H1 (cell line): ENCODE measurements at regions not wholly inside any gene's neighbourhood (a gene's known extent, or its start where the extent isn't known, plus 50 kb on each side); places are given as distances from the start of the nearest gene placed in this dataset.

Source experiments
- BCL11A ChIP-seq, 2 experiments: IDR thresholded peaks; one replicate each; pipeline ENCODE4 v1.6.1; 2011; ENCODE audit warnings: low read depth in 2 of 2, low read length in 2 of 2, mild to moderate bottlenecking in 2 of 2
- CREB1 ChIP-seq: IDR thresholded peaks from 2 replicates; pipeline ENCODE4 v1.6.1; 2012; ENCODE audit warnings: inconsistent platforms
- CTBP2 ChIP-seq: IDR thresholded peaks from 2 replicates; pipeline ENCODE4 v1.7.0; 2011; ENCODE audit warnings: borderline replicate concordance, mild to moderate bottlenecking, moderate library complexity, mixed read lengths, low read length; ENCODE audit not compliant: insufficient read depth, insufficient read length
- NANOG ChIP-seq: IDR thresholded peaks from 2 replicates; pipeline ENCODE4 v1.6.1; 2011; ENCODE audit warnings: low read length, low read depth, mild to moderate bottlenecking, inconsistent platforms; ENCODE audit not compliant: insufficient read depth, poor library complexity, severe bottlenecking
- RNF2 ChIP-seq: fragments of 200-900, 300-1000 bp; sonication (generic); IDR thresholded peaks from 2 replicates; pipeline ENCODE4 v1.7.1; 2016; ENCODE audit warnings: borderline replicate concordance, low read depth, mild to moderate bottlenecking, antibody characterized with exemption, low read length; ENCODE audit not compliant: poor library complexity, severe bottlenecking; ENCODE audit errors: missing control alignments
- SIN3A ChIP-seq, 2 experiments: IDR thresholded peaks in 1 of 2; conservative IDR thresholded peaks in 1 of 2; 2 replicates each; pipeline ENCODE4 v1.6.1; 2011 to 2012; ENCODE audit warnings: low read length in 2 of 2, improper control_type of control experiment in 1 of 2, low read depth in 1 of 2, mild to moderate bottlenecking in 1 of 2
- TBP ChIP-seq: IDR thresholded peaks from 2 replicates; pipeline ENCODE4 v1.6.1; 2011; ENCODE audit warnings: low read depth, low read length, improper control_type of control experiment
- TCF12 ChIP-seq: IDR thresholded peaks from 2 replicates; pipeline ENCODE4 v1.6.1; 2011; ENCODE audit warnings: low read depth, mild to moderate bottlenecking, low read length
- TF ChIP-seq, protein P1 (sequence below): fragments of 300-600 bp; sonication (generic); IDR thresholded peaks from 2 replicates; pipeline ENCODE4 v1.7.1; 2012; ENCODE audit warnings: low read length, moderate library complexity, mild to moderate bottlenecking, inconsistent platforms; ENCODE audit not compliant: insufficient replicate concordance
- TF ChIP-seq, protein P2 (sequence below): IDR thresholded peaks from 2 replicates; pipeline ENCODE4 v1.6.1; 2012; ENCODE audit warnings: low read length, inconsistent platforms

DNA sequence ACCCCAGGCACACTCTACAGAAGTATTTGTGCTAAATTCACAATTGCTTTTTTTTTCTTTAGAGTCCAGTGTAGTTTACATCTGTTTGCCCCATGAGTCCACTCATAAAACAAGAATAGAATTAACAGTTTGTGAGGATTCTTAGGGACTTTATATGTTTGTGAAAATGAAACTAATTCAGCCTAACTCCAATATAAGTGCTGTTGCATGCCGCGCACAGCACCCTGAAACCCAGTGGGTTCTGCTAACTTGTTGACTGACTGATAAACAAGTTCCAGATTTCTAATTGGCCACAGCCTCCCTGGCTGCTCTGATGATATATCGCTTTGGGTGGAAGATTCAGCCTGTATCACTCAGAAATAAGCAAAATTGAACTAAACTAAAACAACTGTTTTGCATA, 561.4 kb downstream of the PKHD1 start (continued):
- TF ChIP-seq, protein P1, sequence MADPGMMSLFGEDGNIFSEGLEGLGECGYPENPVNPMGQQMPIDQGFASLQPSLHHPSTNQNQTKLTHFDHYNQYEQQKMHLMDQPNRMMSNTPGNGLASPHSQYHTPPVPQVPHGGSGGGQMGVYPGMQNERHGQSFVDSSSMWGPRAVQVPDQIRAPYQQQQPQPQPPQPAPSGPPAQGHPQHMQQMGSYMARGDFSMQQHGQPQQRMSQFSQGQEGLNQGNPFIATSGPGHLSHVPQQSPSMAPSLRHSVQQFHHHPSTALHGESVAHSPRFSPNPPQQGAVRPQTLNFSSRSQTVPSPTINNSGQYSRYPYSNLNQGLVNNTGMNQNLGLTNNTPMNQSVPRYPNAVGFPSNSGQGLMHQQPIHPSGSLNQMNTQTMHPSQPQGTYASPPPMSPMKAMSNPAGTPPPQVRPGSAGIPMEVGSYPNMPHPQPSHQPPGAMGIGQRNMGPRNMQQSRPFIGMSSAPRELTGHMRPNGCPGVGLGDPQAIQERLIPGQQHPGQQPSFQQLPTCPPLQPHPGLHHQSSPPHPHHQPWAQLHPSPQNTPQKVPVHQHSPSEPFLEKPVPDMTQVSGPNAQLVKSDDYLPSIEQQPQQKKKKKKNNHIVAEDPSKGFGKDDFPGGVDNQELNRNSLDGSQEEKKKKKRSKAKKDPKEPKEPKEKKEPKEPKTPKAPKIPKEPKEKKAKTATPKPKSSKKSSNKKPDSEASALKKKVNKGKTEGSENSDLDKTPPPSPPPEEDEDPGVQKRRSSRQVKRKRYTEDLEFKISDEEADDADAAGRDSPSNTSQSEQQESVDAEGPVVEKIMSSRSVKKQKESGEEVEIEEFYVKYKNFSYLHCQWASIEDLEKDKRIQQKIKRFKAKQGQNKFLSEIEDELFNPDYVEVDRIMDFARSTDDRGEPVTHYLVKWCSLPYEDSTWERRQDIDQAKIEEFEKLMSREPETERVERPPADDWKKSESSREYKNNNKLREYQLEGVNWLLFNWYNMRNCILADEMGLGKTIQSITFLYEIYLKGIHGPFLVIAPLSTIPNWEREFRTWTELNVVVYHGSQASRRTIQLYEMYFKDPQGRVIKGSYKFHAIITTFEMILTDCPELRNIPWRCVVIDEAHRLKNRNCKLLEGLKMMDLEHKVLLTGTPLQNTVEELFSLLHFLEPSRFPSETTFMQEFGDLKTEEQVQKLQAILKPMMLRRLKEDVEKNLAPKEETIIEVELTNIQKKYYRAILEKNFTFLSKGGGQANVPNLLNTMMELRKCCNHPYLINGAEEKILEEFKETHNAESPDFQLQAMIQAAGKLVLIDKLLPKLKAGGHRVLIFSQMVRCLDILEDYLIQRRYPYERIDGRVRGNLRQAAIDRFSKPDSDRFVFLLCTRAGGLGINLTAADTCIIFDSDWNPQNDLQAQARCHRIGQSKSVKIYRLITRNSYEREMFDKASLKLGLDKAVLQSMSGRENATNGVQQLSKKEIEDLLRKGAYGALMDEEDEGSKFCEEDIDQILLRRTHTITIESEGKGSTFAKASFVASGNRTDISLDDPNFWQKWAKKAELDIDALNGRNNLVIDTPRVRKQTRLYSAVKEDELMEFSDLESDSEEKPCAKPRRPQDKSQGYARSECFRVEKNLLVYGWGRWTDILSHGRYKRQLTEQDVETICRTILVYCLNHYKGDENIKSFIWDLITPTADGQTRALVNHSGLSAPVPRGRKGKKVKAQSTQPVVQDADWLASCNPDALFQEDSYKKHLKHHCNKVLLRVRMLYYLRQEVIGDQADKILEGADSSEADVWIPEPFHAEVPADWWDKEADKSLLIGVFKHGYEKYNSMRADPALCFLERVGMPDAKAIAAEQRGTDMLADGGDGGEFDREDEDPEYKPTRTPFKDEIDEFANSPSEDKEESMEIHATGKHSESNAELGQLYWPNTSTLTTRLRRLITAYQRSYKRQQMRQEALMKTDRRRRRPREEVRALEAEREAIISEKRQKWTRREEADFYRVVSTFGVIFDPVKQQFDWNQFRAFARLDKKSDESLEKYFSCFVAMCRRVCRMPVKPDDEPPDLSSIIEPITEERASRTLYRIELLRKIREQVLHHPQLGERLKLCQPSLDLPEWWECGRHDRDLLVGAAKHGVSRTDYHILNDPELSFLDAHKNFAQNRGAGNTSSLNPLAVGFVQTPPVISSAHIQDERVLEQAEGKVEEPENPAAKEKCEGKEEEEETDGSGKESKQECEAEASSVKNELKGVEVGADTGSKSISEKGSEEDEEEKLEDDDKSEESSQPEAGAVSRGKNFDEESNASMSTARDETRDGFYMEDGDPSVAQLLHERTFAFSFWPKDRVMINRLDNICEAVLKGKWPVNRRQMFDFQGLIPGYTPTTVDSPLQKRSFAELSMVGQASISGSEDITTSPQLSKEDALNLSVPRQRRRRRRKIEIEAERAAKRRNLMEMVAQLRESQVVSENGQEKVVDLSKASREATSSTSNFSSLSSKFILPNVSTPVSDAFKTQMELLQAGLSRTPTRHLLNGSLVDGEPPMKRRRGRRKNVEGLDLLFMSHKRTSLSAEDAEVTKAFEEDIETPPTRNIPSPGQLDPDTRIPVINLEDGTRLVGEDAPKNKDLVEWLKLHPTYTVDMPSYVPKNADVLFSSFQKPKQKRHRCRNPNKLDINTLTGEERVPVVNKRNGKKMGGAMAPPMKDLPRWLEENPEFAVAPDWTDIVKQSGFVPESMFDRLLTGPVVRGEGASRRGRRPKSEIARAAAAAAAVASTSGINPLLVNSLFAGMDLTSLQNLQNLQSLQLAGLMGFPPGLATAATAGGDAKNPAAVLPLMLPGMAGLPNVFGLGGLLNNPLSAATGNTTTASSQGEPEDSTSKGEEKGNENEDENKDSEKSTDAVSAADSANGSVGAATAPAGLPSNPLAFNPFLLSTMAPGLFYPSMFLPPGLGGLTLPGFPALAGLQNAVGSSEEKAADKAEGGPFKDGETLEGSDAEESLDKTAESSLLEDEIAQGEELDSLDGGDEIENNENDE = no peak
- TF ChIP-seq BCL11A (IDR thresholded peaks at IDR 0.05; ENCODE audit: low read depth in 2 of 2, low read length in 2 of 2) = no peak
- TF ChIP-seq SIN3A (conservative IDR thresholded peaks at IDR 0.05 in 1 of 2, IDR thresholded peaks at IDR 0.05 in 1 of 2; ENCODE audit: low read depth in 1 of 2, low read length in 2 of 2) = no peak
- TF ChIP-seq TBP = no peak
- no peak for TF ChIP-seq CREB1
- TF ChIP-seq NANOG = no peak
- TF ChIP-seq TCF12 = no peak
- TF ChIP-seq, protein P2, sequence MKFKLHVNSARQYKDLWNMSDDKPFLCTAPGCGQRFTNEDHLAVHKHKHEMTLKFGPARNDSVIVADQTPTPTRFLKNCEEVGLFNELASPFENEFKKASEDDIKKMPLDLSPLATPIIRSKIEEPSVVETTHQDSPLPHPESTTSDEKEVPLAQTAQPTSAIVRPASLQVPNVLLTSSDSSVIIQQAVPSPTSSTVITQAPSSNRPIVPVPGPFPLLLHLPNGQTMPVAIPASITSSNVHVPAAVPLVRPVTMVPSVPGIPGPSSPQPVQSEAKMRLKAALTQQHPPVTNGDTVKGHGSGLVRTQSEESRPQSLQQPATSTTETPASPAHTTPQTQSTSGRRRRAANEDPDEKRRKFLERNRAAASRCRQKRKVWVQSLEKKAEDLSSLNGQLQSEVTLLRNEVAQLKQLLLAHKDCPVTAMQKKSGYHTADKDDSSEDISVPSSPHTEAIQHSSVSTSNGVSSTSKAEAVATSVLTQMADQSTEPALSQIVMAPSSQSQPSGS = no peak
- no peak for TF ChIP-seq RNF2
- TF ChIP-seq CTBP2 = no peak
